Ishikawa (cell line): ENCODE measurements at regions not wholly inside any gene's neighbourhood (a gene's known extent, or its start where the extent isn't known, plus 50 kb on each side); places are given as distances from the start of the nearest gene placed in this dataset.

Source experiments
- CEBPB ChIP-seq: IDR thresholded peaks from 2 replicates; pipeline ENCODE4 v1.6.1; 2012
- CREB1 ChIP-seq: IDR thresholded peaks from 2 replicates; pipeline ENCODE4 v1.6.1; 2012; ENCODE audit warnings: low read depth
- TF ChIP-seq, protein P1 (sequence below): IDR thresholded peaks from 2 replicates; pipeline ENCODE4 v1.6.1; 2012; ENCODE audit warnings: low read depth, mild to moderate bottlenecking
- TF ChIP-seq, protein P2 (sequence below): IDR thresholded peaks from 2 replicates; pipeline ENCODE4 v1.6.1; 2012

DNA sequence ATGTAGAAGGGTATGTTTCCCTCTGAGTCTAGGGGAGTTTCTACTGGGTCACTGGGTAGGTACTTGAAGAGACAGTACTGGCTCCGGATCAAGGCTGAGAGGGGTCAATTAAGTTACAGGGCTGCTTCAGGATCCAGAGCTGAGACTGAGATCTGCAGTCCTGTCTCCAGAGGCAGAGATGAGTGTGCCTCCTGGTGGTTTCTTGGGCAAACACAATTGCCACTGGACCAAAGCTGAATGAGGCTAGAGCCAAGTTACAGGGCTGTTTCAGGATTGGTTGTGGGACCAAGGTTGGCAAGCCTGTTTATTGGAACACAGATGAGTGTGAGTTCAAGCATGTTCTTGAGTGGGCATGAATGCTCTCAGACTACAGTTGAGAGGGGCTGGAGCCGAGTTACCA lies 157.9 kb downstream of the ADCYAP1 start:
- TF ChIP-seq CEBPB (no peak), CREB1 (no peak)
- TF ChIP-seq, protein P1, sequence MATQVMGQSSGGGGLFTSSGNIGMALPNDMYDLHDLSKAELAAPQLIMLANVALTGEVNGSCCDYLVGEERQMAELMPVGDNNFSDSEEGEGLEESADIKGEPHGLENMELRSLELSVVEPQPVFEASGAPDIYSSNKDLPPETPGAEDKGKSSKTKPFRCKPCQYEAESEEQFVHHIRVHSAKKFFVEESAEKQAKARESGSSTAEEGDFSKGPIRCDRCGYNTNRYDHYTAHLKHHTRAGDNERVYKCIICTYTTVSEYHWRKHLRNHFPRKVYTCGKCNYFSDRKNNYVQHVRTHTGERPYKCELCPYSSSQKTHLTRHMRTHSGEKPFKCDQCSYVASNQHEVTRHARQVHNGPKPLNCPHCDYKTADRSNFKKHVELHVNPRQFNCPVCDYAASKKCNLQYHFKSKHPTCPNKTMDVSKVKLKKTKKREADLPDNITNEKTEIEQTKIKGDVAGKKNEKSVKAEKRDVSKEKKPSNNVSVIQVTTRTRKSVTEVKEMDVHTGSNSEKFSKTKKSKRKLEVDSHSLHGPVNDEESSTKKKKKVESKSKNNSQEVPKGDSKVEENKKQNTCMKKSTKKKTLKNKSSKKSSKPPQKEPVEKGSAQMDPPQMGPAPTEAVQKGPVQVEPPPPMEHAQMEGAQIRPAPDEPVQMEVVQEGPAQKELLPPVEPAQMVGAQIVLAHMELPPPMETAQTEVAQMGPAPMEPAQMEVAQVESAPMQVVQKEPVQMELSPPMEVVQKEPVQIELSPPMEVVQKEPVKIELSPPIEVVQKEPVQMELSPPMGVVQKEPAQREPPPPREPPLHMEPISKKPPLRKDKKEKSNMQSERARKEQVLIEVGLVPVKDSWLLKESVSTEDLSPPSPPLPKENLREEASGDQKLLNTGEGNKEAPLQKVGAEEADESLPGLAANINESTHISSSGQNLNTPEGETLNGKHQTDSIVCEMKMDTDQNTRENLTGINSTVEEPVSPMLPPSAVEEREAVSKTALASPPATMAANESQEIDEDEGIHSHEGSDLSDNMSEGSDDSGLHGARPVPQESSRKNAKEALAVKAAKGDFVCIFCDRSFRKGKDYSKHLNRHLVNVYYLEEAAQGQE = no peak
- TF ChIP-seq, protein P2, sequence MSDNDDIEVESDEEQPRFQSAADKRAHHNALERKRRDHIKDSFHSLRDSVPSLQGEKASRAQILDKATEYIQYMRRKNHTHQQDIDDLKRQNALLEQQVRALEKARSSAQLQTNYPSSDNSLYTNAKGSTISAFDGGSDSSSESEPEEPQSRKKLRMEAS = no peak
